Adrenal gland (tissue), 9 donors: ENCODE measurements at regions not wholly inside any gene's neighbourhood (a gene's known extent, or its start where the extent isn't known, plus 50 kb on each side); places are given as distances from the start of the nearest gene placed in this dataset.

Source experiments
- DNase-seq, 7 donors: peaks; one replicate each; pipeline ENCODE4 v3.0.0-alpha.2; 2019 to 2020
- H3K27ac ChIP-seq, 5 donors: fragments of 200-600 bp; sonication (generic) in 4 of 5; 1 replicate in 3 of 5; 2 replicates in 2 of 5; pipeline versions ENCODE4 v1.5.1 to v1.8.0; 2016 to 2020; ENCODE audit warnings: mild to moderate bottlenecking in 1 of 5
- H3K27me3 ChIP-seq: fragments of 200-600 bp; 2 replicates; pipeline ENCODE4 v1.8.0; 2021
- H3K36me3 ChIP-seq, 2 donors: fragments of 200-600 bp; replicated peaks in 1 of 2; 1 replicate in 1 of 2; 2 replicates in 1 of 2; pipeline versions ENCODE4 v1.5.1 to v1.8.0; 2018 to 2022
- H3K4me1 ChIP-seq, 2 donors: fragments of 200-600 bp; replicated peaks in 1 of 2; 1 replicate in 1 of 2; 2 replicates in 1 of 2; pipeline versions ENCODE4 v1.5.1 to v1.8.0; 2018 to 2021
- H3K4me3 ChIP-seq, 4 donors: fragments of 200-600 bp; sonication (generic) in 3 of 4; one replicate each; pipeline ENCODE4 v1.5.1; 2016 to 2018
- H3K9me3 ChIP-seq, 3 donors: fragments of 200-600 bp; sonication (generic) in 1 of 3; replicated peaks in 1 of 3; 1 replicate in 2 of 3; 2 replicates in 1 of 3; pipeline versions ENCODE4 v1.5.1 to v1.8.0; 2016 to 2021
- POLR2A ChIP-seq, 2 donors: fragments of 450-650 bp; IDR thresholded peaks; one replicate each; pipeline ENCODE4 v1.6.1; 2017; ENCODE audit warnings: antibody characterized with exemption in 2 of 2, mild to moderate bottlenecking in 2 of 2, moderate library complexity in 1 of 2
- WGBS, 4 donors: extraction: QIAGEN DNeasy Blood & Tissue Kit in 2 of 4; methylation state at CpG; one replicate each; pipeline versions ENCODE4 v1.1.5 to v1.1.7; 2013 to 2017; 5-methylcytosine and 5-hydroxymethylcytosine counted together
- intact Hi-C, 2 donors: fragments of 100-400 bp; cut with DNase I; formaldehyde crosslinking; loops; one replicate each; pipeline versions ENCODE4 v1.14.1 to v1.15.0; 2022 to 2023
- TF ChIP-seq, protein P1 (sequence below), 6 experiments: fragments of 450-650 bp in 4 of 6; fragments of 200-600 bp in 2 of 6; sonication (generic) in 1 of 6; IDR thresholded peaks; 1 replicate in 5 of 6; 2 replicates in 1 of 6; pipeline versions ENCODE4 v1.5.1 to v1.8.0; 2016 to 2021; ENCODE audit warnings: antibody characterized with exemption in 6 of 6, mild to moderate bottlenecking in 2 of 6, moderate library complexity in 1 of 6
- donor health status: healthy with polysubstance abuse.
- donor health status: Bipolar disorder and iron deficiency.
- donor health status: DM: yes; HTN: yes; CAD: no.
- donor health status: DM: no; HTN: no; CAD: no.
- donor health status: DM: no; HTN: no; CAD: no.

DNA sequence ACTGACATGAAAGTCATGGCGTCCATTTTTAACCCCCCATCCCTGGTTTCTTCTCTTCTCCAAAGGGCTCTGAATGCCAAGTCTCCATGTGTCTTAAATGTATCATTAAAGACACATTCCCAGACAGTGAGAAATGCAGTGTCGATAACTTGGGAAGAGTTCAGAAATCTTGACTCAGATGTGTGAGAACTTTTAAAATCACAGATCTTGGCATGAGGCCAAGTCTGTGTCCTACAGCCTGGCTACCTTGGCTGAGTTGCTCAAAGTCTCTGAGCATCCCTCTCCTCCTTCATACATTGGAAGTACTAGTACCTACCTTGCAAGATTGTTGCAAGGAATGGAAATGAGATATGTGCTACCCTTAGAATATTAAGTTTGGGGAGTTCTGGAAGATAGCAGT lies 1046.5 kb upstream of the RBFOX1 start:
- no peaks in the 10 kb centered on the region for H3K9me3 ChIP-seq
- intact Hi-C loops: no loop called here
- H3K36me3 ChIP-seq: no peaks in the 10 kb centered on the region
- H3K27ac ChIP-seq: no peak overlapping the region
- no peaks in the 10 kb centered on the region for H3K27me3 ChIP-seq
- H3K4me1 ChIP-seq: no peaks in the 10 kb centered on the region
- no peak for DNase-seq
- 85 to 91% (median 89%) methylated on average over 2 of the region's 2 CpGs for WGBS, 4 donors
- no peak overlapping the region for H3K4me3 ChIP-seq
- TF ChIP-seq POLR2A (IDR thresholded peaks at IDR 0.05): no peak
- TF ChIP-seq, protein P1, sequence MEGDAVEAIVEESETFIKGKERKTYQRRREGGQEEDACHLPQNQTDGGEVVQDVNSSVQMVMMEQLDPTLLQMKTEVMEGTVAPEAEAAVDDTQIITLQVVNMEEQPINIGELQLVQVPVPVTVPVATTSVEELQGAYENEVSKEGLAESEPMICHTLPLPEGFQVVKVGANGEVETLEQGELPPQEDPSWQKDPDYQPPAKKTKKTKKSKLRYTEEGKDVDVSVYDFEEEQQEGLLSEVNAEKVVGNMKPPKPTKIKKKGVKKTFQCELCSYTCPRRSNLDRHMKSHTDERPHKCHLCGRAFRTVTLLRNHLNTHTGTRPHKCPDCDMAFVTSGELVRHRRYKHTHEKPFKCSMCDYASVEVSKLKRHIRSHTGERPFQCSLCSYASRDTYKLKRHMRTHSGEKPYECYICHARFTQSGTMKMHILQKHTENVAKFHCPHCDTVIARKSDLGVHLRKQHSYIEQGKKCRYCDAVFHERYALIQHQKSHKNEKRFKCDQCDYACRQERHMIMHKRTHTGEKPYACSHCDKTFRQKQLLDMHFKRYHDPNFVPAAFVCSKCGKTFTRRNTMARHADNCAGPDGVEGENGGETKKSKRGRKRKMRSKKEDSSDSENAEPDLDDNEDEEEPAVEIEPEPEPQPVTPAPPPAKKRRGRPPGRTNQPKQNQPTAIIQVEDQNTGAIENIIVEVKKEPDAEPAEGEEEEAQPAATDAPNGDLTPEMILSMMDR (IDR thresholded peaks at IDR 0.05): no peak

DNA sequence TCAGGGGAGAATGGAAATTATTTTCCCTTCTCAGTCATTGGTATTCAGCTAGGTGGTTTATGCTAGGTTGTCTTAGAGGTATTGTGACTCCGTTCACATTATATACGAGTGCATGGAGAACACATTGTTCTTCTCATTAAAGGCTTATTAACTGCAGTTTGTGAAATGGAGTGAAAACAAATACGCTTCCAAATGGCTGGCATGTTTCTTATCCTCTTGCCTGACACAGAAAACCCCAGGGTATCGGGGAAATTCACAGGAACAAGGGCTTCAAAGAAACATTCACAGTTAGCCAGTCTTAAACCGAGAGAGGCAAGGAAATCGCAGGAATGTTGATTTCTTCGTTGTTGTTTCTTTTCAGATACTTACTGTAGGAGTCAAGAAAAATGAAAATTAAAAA lies 1047.9 kb upstream of the RBFOX1 start:
- H3K4me1 ChIP-seq: no peaks in the 10 kb centered on the region
- H3K27ac ChIP-seq: no peak overlapping the region
- no peaks in the 10 kb centered on the region for H3K9me3 ChIP-seq
- H3K36me3 ChIP-seq: no peaks in the 10 kb centered on the region
- H3K27me3 ChIP-seq: no peaks in the 10 kb centered on the region
- no peak overlapping the region for H3K4me3 ChIP-seq
- intact Hi-C loops: no loop called here
- TF ChIP-seq, protein P1 (IDR thresholded peaks at IDR 0.05): no peak
- TF ChIP-seq POLR2A (IDR thresholded peaks at IDR 0.05): no peak
- no peak for DNase-seq
- 38 to 42% (median 39%) methylated on average over 7 of the region's 7 CpGs for WGBS, 4 donors

DNA sequence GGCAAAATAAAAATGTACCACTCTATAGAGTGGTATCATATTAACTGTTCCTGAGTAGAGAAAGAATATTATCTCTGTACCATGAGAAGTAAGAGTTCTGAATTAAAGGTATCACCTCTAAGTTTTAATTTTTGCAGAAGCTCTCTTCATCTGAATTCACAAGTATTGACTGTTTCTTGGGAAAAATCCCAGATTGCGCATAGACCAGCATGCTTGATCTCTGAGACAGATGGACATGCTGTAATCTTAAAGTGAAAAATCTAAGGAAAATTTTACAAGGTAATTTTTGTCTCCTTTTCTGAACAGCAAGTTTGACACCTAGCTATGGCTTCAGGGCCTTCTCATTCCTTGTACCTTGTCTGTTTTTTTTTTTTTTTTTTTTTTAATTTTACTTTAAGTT lies 1050.7 kb upstream of the RBFOX1 start:
- no peaks in the 10 kb centered on the region for H3K4me1 ChIP-seq
- TF ChIP-seq POLR2A (IDR thresholded peaks at IDR 0.05): no peak
- TF ChIP-seq, protein P1 (IDR thresholded peaks at IDR 0.05): no peak
- no peaks in the 10 kb centered on the region for H3K27me3 ChIP-seq
- DNase-seq: no peak
- intact Hi-C loops: no loop called here
- WGBS, 4 donors: 88 to 98% (median 93%) methylated on average over 1 of the region's 1 CpG
- no peaks in the 10 kb centered on the region for H3K36me3 ChIP-seq
- no peak overlapping the region for H3K4me3 ChIP-seq
- H3K27ac ChIP-seq: no peak overlapping the region
- H3K9me3 ChIP-seq: no peaks in the 10 kb centered on the region

DNA sequence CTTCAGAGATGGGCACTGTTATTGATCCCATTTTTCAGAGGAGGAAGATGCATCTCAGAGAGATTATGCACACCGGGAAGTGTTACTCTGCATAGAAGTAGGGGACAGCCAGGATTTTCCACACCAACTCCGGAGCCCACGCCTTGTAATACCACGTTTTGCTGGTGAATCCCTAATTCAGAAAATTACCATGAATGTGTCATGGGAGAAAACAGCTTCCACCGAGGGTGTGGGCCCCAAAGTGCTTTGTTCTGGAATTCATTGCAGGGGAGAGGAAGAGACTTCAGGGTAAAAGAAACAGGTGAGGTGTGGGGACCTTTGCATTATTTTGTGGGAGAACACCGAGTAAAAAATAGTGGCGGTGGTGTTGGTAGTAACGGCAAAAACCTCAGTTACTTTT lies 1051.4 kb upstream of the RBFOX1 start:
- no peaks in the 10 kb centered on the region for H3K9me3 ChIP-seq
- TF ChIP-seq, protein P1 (IDR thresholded peaks at IDR 0.05): no peak
- no peak for TF ChIP-seq POLR2A (IDR thresholded peaks at IDR 0.05)
- H3K4me3 ChIP-seq: no peak overlapping the region
- H3K36me3 ChIP-seq: no peaks in the 10 kb centered on the region
- DNase-seq: no peak
- no peak overlapping the region for H3K27ac ChIP-seq
- WGBS, 4 donors: 71 to 85% (median 81%) methylated on average over 6 to 8 of the region's 8 CpGs
- no peaks in the 10 kb centered on the region for H3K4me1 ChIP-seq
- intact Hi-C loops: no loop called here
- H3K27me3 ChIP-seq: no peaks in the 10 kb centered on the region
